ENCODE measurements at regions not wholly inside any gene's neighbourhood (a gene's known extent, or its start where the extent isn't known, plus 50 kb on each side); places are given as distances from the start of the nearest gene placed in this dataset.

DNA sequence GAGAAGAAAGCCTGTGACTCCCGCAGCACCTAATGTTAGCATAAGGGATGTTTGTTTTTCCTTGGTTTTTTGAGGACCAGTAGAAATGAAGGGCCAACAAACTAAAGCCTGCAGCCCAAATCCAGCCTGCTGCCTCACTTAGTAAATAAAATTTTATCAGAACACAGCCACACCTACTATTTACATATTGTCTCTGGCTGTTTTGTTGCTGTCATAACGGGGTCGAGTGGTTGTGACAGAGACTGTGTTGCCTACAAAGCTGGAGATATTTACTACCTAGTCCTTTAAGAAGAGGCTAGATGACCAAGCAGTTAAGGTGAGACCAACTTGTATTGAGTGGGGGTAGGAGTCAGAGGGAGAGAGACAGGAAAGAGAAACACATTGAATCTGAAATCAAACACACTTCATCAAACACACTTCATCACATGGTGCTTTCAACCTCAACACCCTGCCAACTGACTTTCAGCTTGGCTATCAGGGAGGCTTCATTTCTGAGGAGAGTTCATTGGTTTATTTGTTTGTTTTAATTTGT is 546.3 kb upstream of the CDH11 start:
- TF ChIP-seq, protein P1, sequence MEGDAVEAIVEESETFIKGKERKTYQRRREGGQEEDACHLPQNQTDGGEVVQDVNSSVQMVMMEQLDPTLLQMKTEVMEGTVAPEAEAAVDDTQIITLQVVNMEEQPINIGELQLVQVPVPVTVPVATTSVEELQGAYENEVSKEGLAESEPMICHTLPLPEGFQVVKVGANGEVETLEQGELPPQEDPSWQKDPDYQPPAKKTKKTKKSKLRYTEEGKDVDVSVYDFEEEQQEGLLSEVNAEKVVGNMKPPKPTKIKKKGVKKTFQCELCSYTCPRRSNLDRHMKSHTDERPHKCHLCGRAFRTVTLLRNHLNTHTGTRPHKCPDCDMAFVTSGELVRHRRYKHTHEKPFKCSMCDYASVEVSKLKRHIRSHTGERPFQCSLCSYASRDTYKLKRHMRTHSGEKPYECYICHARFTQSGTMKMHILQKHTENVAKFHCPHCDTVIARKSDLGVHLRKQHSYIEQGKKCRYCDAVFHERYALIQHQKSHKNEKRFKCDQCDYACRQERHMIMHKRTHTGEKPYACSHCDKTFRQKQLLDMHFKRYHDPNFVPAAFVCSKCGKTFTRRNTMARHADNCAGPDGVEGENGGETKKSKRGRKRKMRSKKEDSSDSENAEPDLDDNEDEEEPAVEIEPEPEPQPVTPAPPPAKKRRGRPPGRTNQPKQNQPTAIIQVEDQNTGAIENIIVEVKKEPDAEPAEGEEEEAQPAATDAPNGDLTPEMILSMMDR (IDR thresholded peaks at IDR 0.05), result no peak
- TF ChIP-seq POLR2A (IDR thresholded peaks at IDR 0.05; ENCODE audit: low read depth), result no peak
- TF ChIP-seq EP300 (IDR thresholded peaks at IDR 0.05), result no peak
- no peak for TF ChIP-seq POLR2AphosphoS5 (IDR thresholded peaks at IDR 0.05)
